ACHN (cell line): ENCODE measurements at regions not wholly inside any gene's neighbourhood (a gene's known extent, or its start where the extent isn't known, plus 50 kb on each side); places are given as distances from the start of the nearest gene placed in this dataset.
"Not testable (repeated sequence)": the region's sequence is repeated elsewhere in the genome, so short reads cannot be mapped to it uniquely, and the experiment has no call there.

Experiments
- DNase-seq: peaks from one replicate; pipeline ENCODE4 v3.0.0-alpha.2; 2015
- in situ Hi-C: cut with HindIII; loops from 2 replicates; pipeline ENCODE4 v1.10.0; 2017; ENCODE audit warnings: low sequenced_read_pairs, low pct_ligation_motif_present, low pct_unique_long_range_greater_than_20kb

GRCh38 chr2:111309231-111310075 is 188.7 kb downstream of the BCL2L11 start:
- in situ Hi-C loops, result not testable (repeated sequence)

GRCh38 chr2:111310395-111310794 is 189.7 kb downstream of the BCL2L11 start:
- DNase-seq, in situ Hi-C loops: not testable (repeated sequence)

More at GRCh38 chr2:111309231-111310075, 188.7 kb downstream of the BCL2L11 start:
- DNase-seq, result not testable (repeated sequence)

- in situ Hi-C loops, result not testable (repeated sequence)
Observed at GRCh38 chr2:111311568-111311967, 190.9 kb downstream of the BCL2L11 start.

GRCh38 chr2:111312897-111313607 is 192.3 kb downstream of the BCL2L11 start:
- DNase-seq, in situ Hi-C loops: not testable (repeated sequence)

More at GRCh38 chr2:111311568-111311967, 190.9 kb downstream of the BCL2L11 start:
- not testable (repeated sequence) for DNase-seq

- in situ Hi-C loops, DNase-seq: not testable (repeated sequence)
Observed at GRCh38 chr2:111313711-111314110, 193.0 kb downstream of the BCL2L11 start.

GRCh38 chr2:111315188-111315917 is 194.6 kb downstream of the BCL2L11 start:
- in situ Hi-C loops, DNase-seq: not testable (repeated sequence)

GRCh38 chr2:111316221-111316741 is 195.6 kb downstream of the BCL2L11 start:
- in situ Hi-C loops, DNase-seq: not testable (repeated sequence)

GRCh38 chr2:111316881-111317549 is 196.3 kb downstream of the BCL2L11 start:
- not testable (repeated sequence) for DNase-seq

GRCh38 chr2:111319552-111319951 is 198.8 kb downstream of the BCL2L11 start:
- DNase-seq, in situ Hi-C loops: not testable (repeated sequence)

More at GRCh38 chr2:111316881-111317549, 196.3 kb downstream of the BCL2L11 start:
- in situ Hi-C loops, result not testable (repeated sequence)

- DNase-seq, in situ Hi-C loops: not testable (repeated sequence)
Observed at GRCh38 chr2:111320264-111320663, 199.6 kb downstream of the BCL2L11 start.

- DNase-seq, result peak; percentile 71
- in situ Hi-C loops, result not testable (repeated sequence)
Observed at GRCh38 chr2:111320965-111321364, 200.3 kb downstream of the BCL2L11 start.

GRCh38 chr2:111323384-111323783 is 202.7 kb downstream of the BCL2L11 start:
- in situ Hi-C loops, DNase-seq: not testable (repeated sequence)

- DNase-seq, in situ Hi-C loops: not testable (repeated sequence)
Observed at GRCh38 chr2:111327726-111328125, 207.0 kb downstream of the BCL2L11 start.

GRCh38 chr2:111329309-111329708 is 208.6 kb downstream of the BCL2L11 start:
- DNase-seq, in situ Hi-C loops: not testable (repeated sequence)

- in situ Hi-C loops, DNase-seq: not testable (repeated sequence)
Observed at GRCh38 chr2:111331099-111331724, 210.5 kb downstream of the BCL2L11 start.

- DNase-seq, in situ Hi-C loops: not testable (repeated sequence)
Observed at GRCh38 chr2:111335220-111335907, 214.7 kb downstream of the BCL2L11 start.

GRCh38 chr2:111338474-111338873 is 217.8 kb downstream of the BCL2L11 start:
- in situ Hi-C loops, DNase-seq: not testable (repeated sequence)
